Transverse colon (tissue), 4 donors: ENCODE measurements at regions not wholly inside any gene's neighbourhood (a gene's known extent, or its start where the extent isn't known, plus 50 kb on each side); places are given as distances from the start of the nearest gene placed in this dataset.
A peak's percentile ranks its signal among the peaks of the same experiment; 100 is the strongest.

ENCODE experiments used
- DNase-seq: peaks from one replicate; pipeline ENCODE4 v3.0.0-alpha.2; 2019
- H3K27ac ChIP-seq, 4 donors: fragments of 200-600 bp; sonication (generic); 2 replicates each; pipeline ENCODE4 v1.5.1; 2016 to 2018; ENCODE audit warnings: inconsistent platforms in 4 of 4
- H3K27me3 ChIP-seq: fragments of 200-600 bp; sonication (generic); 2 replicates; pipeline ENCODE4 v1.5.1; 2017; ENCODE audit warnings: inconsistent platforms
- H3K36me3 ChIP-seq, 4 donors: fragments of 200-600 bp; sonication (generic); 2 replicates each; pipeline ENCODE4 v1.5.1; 2017 to 2019; ENCODE audit warnings: inconsistent platforms in 4 of 4
- H3K4me1 ChIP-seq, 4 donors: fragments of 200-600 bp; sonication (generic); 2 replicates each; pipeline ENCODE4 v1.5.1; 2017 to 2020; ENCODE audit warnings: inconsistent platforms in 4 of 4
- H3K4me3 ChIP-seq, 4 donors: fragments of 200-600 bp; sonication (generic); 1 replicate in 1 of 4; 2 replicates in 3 of 4; pipeline versions ENCODE4 v1.5.1 to v1.6.1; 2017 to 2019; ENCODE audit warnings: inconsistent platforms in 4 of 4
- H3K9me3 ChIP-seq, 2 donors: fragments of 200-600 bp; sonication (generic); 2 replicates each; pipeline ENCODE4 v1.5.1; 2017 to 2019; ENCODE audit warnings: inconsistent platforms in 2 of 2
- EP300 ChIP-seq: sonication (generic); formaldehyde crosslinking; IDR thresholded peaks from one replicate; pipeline ENCODE4 v1.6.1; 2017; ENCODE audit warnings: antibody characterized with exemption, low read depth
- POLR2A ChIP-seq: fragments of 450-650 bp; IDR thresholded peaks from one replicate; pipeline ENCODE4 v1.6.1; 2016; ENCODE audit warnings: antibody characterized with exemption, mild to moderate bottlenecking, moderate library complexity
- POLR2AphosphoS5 ChIP-seq, 3 donors: sonication (generic); formaldehyde crosslinking; IDR thresholded peaks; one replicate each; pipeline ENCODE4 v1.6.1; 2016; ENCODE audit warnings: antibody characterized with exemption in 3 of 3
- WGBS, 2 donors: methylation state at CpG; one replicate each; pipeline ENCODE4 v1.1.5; 2018; ENCODE audit warnings: low coverage in 1 of 2; 5-methylcytosine and 5-hydroxymethylcytosine counted together
- in situ Hi-C, 4 donors: fragments of 200-750 bp; cut with MboI; loops; one replicate each; pipeline versions ENCODE4 v1.15.0 to v1.15.1; 2017; ENCODE audit warnings: low sequenced_read_pairs in 3 of 4, low pct_ligation_motif_present in 1 of 4, low pct_unique_long_range_greater_than_20kb in 1 of 4
- intact Hi-C: fragments of 100-400 bp; cut with DNase I; formaldehyde crosslinking; loops from one replicate; pipeline ENCODE4 v1.15.1; 2023; ENCODE audit warnings: low total_unique reads
- TF ChIP-seq, protein P1 (sequence below), 5 experiments: fragments of 200-600 bp in 3 of 5; fragments of 450-650 bp in 2 of 5; sonication (generic) in 3 of 5; IDR thresholded peaks; 1 replicate in 2 of 5; 2 replicates in 3 of 5; pipeline ENCODE4 v1.5.1; 2016 to 2017; ENCODE audit warnings: antibody characterized with exemption in 5 of 5, inconsistent platforms in 3 of 5, mild to moderate bottlenecking in 2 of 5, moderate library complexity in 1 of 5

DNA sequence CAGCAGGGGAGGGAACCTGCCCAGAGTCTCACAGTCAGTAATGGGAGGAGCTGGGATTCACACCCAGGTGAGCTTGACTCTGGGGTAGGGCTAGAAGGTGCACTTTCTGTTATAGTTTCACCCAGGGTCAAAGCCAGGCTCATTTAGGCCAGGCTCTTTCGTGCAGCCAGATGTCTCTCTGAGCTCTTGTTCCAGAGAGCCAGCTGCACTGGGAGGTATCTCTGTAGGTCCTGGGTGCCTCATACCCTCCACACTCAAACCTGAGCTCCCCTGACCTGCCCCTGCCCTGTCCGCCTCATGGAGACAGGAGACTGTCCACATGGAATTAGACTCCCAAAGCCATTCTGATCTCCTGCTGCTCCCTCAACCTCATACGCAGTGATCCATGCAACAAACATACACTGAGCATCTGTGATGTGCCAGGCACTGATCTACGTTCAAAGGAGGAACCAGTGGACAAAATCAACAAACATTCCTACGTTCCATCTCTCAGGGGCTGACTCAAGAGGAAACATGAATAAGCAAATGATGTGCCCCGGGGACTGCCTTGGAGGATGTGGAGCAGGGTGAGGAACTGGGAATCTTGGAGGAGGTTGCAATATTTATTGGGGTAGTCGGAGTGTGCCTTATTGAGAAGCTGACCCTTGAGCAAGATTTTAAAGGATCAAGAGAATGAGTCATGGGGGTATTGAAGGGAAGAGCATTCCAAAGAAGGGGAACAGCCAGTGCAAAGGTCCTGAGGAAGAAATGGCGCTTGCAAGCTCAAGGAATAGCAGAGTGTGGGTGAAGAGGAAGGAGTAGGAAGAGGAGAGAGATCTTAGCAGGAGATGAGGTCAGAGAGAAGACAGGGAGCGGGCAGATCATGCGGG lies 71.3 kb upstream of the TOX2 start:
- no peaks in the 10 kb centered on the region for H3K27me3 ChIP-seq
- no peak for DNase-seq
- 70 to 75% methylated on average over 8 to 10 of the region's 10 CpGs for WGBS, 2 donors
- no peaks in the 10 kb centered on the region for H3K36me3 ChIP-seq
- in situ Hi-C loops (no loop called here), intact Hi-C loops (no loop called here)
- no peak overlapping the region for H3K4me3 ChIP-seq
- H3K27ac ChIP-seq, result no peak overlapping the region
- H3K9me3 ChIP-seq, result no peaks in the 10 kb centered on the region
- no peak for TF ChIP-seq POLR2A
- no peak for TF ChIP-seq EP300
- TF ChIP-seq POLR2AphosphoS5 (IDR thresholded peaks at IDR 0.05), result no peak
- TF ChIP-seq, protein P1, sequence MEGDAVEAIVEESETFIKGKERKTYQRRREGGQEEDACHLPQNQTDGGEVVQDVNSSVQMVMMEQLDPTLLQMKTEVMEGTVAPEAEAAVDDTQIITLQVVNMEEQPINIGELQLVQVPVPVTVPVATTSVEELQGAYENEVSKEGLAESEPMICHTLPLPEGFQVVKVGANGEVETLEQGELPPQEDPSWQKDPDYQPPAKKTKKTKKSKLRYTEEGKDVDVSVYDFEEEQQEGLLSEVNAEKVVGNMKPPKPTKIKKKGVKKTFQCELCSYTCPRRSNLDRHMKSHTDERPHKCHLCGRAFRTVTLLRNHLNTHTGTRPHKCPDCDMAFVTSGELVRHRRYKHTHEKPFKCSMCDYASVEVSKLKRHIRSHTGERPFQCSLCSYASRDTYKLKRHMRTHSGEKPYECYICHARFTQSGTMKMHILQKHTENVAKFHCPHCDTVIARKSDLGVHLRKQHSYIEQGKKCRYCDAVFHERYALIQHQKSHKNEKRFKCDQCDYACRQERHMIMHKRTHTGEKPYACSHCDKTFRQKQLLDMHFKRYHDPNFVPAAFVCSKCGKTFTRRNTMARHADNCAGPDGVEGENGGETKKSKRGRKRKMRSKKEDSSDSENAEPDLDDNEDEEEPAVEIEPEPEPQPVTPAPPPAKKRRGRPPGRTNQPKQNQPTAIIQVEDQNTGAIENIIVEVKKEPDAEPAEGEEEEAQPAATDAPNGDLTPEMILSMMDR (IDR thresholded peaks at IDR 0.05), result no peak
- no peaks in the 10 kb centered on the region for H3K4me1 ChIP-seq

DNA sequence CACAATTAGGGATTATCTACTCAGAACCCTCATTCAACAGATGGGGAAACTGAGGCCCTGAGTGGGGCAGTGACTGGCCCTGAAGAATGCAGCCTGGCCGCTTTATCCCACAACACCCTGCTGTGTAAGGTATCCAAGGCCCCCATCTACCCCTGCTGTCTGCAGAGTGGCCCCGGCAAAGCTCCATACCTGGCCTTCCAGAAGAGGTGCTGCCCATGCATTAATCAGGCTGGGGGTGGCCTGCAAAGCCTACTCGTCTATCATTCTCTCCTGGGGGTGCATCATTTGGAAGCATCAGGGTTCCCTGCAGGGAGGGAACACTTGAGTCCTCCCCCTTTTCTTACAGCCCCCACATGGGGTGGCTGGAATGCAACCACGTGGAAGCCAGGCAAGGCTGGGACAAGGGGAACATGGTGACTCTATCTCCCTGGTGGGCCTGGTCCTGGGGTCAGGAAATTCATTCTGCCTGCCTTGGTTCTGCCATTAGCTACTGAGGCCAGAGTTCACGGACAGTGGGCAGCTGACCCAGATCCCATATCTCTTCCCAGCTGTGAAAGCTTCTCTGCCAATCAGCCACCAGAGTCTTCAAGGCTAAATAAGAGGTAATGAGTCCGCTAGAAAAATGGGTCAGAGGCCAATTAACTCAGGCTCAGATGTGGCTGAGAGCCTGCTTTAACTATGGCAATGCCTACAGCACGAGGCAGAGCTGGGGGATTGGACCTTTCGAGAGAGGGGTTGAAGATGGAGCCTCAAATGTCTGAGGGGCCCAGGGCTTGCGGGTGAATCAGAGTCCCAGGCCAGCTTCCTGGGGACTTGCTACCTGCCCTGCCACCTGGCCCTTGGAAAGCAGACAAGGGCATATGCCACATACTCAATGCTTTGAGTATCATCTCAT lies 72.3 kb upstream of the TOX2 start:
- Histone ChIP-seq H3K27me3 (no peaks in the 10 kb centered on the region), H3K4me3 (no peak overlapping the region), H3K4me1 (no peaks in the 10 kb centered on the region), H3K36me3 (no peaks in the 10 kb centered on the region), H3K27ac (no peak overlapping the region), H3K9me3 (no peaks in the 10 kb centered on the region)
- DNase-seq, result no peak
- 85% methylated on average over 8 of the region's 9 CpGs; no CpG with 5 or more reads in 1 of the 2 donors for WGBS, 2 donors
- intact Hi-C loops (no loop called here), in situ Hi-C loops (no loop called here)
- no peak for TF ChIP-seq POLR2A
- TF ChIP-seq, protein P1 (IDR thresholded peaks at IDR 0.05), result no peak
- no peak for TF ChIP-seq EP300
- no peak for TF ChIP-seq POLR2AphosphoS5 (IDR thresholded peaks at IDR 0.05)

- no peaks in the 10 kb centered on the region for H3K27me3 ChIP-seq
- H3K4me1 ChIP-seq, result no peaks in the 10 kb centered on the region
- intact Hi-C loops (no loop called here), in situ Hi-C loops (no loop called here)
- H3K27ac ChIP-seq, result no peak overlapping the region
- TF ChIP-seq, protein P1 (IDR thresholded peaks at IDR 0.05), result peak in 1 of 5 experiments; percentile 25
- TF ChIP-seq EP300, result no peak
- no peaks in the 10 kb centered on the region for H3K36me3 ChIP-seq
- 70 to 80% methylated on average over 7 to 11 of the region's 11 CpGs for WGBS, 2 donors
- peak; percentile 13 for DNase-seq
- no peaks in the 10 kb centered on the region for H3K9me3 ChIP-seq
- H3K4me3 ChIP-seq, result no peak overlapping the region
These were observed 74.1 kb upstream of the TOX2 start for GRCh38 chr20:43840382-43841070.

- Histone ChIP-seq H3K4me1 (no peaks in the 10 kb centered on the region), H3K36me3 (no peaks in the 10 kb centered on the region), H3K27me3 (no peaks in the 10 kb centered on the region), H3K4me3 (no peak overlapping the region), H3K9me3 (no peaks in the 10 kb centered on the region), H3K27ac (no peak overlapping the region)
- intact Hi-C loops, result no loop called here
- no peak for DNase-seq
- TF ChIP-seq POLR2AphosphoS5 (IDR thresholded peaks at IDR 0.05) (no peak), POLR2A (no peak), EP300 (no peak)
- TF ChIP-seq, protein P1 (IDR thresholded peaks at IDR 0.05), result no peak
- in situ Hi-C loops, result no loop called here
- WGBS, 2 donors, result 64 to 66% methylated on average over 4 of the region's 4 CpGs
These were observed 74.9 kb upstream of the TOX2 start for GRCh38 chr20:43839793-43840199.
